ENCODE measurements at regions not wholly inside any gene's neighbourhood (a gene's known extent, or its start where the extent isn't known, plus 50 kb on each side); places are given as distances from the start of the nearest gene placed in this dataset.

GRCh38 chr5:124580925-124581737, 165.3 kb downstream of the ZNF608 start:
- TF ChIP-seq CTCF (IDR thresholded peaks at IDR 0.05 in 4 of 5, conservative IDR thresholded peaks at IDR 0.05 in 1 of 5) (no peak), POLR2A (IDR thresholded peaks at IDR 0.05) (no peak)

Data from gastrocnemius medialis (tissue), 4 donors.